Prostate gland (tissue), 2 donors: ENCODE measurements at regions not wholly inside any gene's neighbourhood (a gene's known extent, or its start where the extent isn't known, plus 50 kb on each side); places are given as distances from the start of the nearest gene placed in this dataset.

Source experiments
- DNase-seq: peaks from one replicate; pipeline ENCODE4 v3.0.0-alpha.2; 2019; ENCODE audit warnings: low spot score
- H3K27ac ChIP-seq, 2 donors: fragments of 200-600 bp; sonication (generic); 2 replicates each; pipeline ENCODE4 v1.5.1; 2017 to 2019
- H3K27me3 ChIP-seq: fragments of 200-600 bp; sonication (generic); replicated peaks from 2 replicates; pipeline ENCODE4 v1.5.1; 2019; ENCODE audit not compliant: insufficient read depth
- H3K36me3 ChIP-seq, 2 donors: fragments of 200-600 bp; sonication (generic); 1 replicate in 1 of 2; 2 replicates in 1 of 2; pipeline versions ENCODE4 v1.5.1 to v1.8.1; 2017 to 2019
- H3K4me1 ChIP-seq: fragments of 200-600 bp; sonication (generic); replicated peaks from 2 replicates; pipeline ENCODE4 v1.5.1; 2019
- H3K4me3 ChIP-seq, 2 donors: fragments of 200-600 bp; sonication (generic); 2 replicates each; pipeline ENCODE4 v1.5.1; 2017 to 2019
- H3K9me3 ChIP-seq: fragments of 200-600 bp; sonication (generic); 2 replicates; pipeline ENCODE4 v1.5.1; 2017
- POLR2A ChIP-seq: fragments of 450-650 bp; IDR thresholded peaks from one replicate; pipeline ENCODE4 v1.6.1; 2016; ENCODE audit warnings: antibody characterized with exemption, mild to moderate bottlenecking
- POLR2AphosphoS5 ChIP-seq: sonication (generic); formaldehyde crosslinking; IDR thresholded peaks from one replicate; pipeline ENCODE4 v1.6.1; 2017; ENCODE audit warnings: antibody characterized with exemption
- WGBS: methylation state at CpG from one replicate; pipeline ENCODE4 v1.1.5; 2018; 5-methylcytosine and 5-hydroxymethylcytosine counted together
- intact Hi-C: fragments of 100-400 bp; cut with DNase I; formaldehyde crosslinking; loops from one replicate; pipeline ENCODE4 v1.14.2; 2022
- TF ChIP-seq, protein P1 (sequence below), 4 experiments: fragments of 200-600 bp in 2 of 4; fragments of 450-650 bp in 2 of 4; sonication (generic) in 2 of 4; IDR thresholded peaks; 1 replicate in 3 of 4; 2 replicates in 1 of 4; pipeline ENCODE4 v1.5.1; 2016 to 2019; ENCODE audit warnings: antibody characterized with exemption in 4 of 4, mild to moderate bottlenecking in 2 of 4, moderate library complexity in 2 of 4

DNA sequence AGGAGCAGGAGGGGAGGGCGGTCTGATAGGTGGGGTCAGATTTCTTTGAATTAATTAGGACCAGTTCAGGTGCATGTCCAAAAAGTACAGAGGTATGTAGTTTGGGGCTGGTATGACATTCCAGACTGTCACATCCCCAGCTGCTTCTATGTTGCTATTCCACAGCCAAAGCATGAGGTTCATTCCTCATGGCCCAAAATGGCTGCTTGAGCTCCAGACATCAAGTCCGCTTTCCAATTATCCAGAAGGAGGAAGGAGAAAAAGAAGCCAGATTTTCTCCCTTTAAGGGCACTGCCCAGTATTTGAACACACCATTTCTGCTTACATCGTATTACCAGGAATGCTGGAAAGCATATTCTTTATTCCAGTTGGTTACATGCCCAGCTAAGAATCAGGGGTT is 58.0 kb upstream of the CD82 start:
- no peaks in the 10 kb centered on the region for H3K27me3 ChIP-seq
- DNase-seq: no peak
- H3K36me3 ChIP-seq: no peaks in the 10 kb centered on the region
- TF ChIP-seq, protein P1, sequence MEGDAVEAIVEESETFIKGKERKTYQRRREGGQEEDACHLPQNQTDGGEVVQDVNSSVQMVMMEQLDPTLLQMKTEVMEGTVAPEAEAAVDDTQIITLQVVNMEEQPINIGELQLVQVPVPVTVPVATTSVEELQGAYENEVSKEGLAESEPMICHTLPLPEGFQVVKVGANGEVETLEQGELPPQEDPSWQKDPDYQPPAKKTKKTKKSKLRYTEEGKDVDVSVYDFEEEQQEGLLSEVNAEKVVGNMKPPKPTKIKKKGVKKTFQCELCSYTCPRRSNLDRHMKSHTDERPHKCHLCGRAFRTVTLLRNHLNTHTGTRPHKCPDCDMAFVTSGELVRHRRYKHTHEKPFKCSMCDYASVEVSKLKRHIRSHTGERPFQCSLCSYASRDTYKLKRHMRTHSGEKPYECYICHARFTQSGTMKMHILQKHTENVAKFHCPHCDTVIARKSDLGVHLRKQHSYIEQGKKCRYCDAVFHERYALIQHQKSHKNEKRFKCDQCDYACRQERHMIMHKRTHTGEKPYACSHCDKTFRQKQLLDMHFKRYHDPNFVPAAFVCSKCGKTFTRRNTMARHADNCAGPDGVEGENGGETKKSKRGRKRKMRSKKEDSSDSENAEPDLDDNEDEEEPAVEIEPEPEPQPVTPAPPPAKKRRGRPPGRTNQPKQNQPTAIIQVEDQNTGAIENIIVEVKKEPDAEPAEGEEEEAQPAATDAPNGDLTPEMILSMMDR (IDR thresholded peaks at IDR 0.05): no peak
- TF ChIP-seq POLR2A (no peak), POLR2AphosphoS5 (no peak)
- no peaks in the 10 kb centered on the region for H3K4me1 ChIP-seq
- intact Hi-C loops: no loop called here
- no peak overlapping the region for H3K4me3 ChIP-seq
- H3K9me3 ChIP-seq: no peaks in the 10 kb centered on the region
- WGBS: 84% methylated on average over 3 of the region's 3 CpGs
- H3K27ac ChIP-seq: no peak overlapping the region

DNA sequence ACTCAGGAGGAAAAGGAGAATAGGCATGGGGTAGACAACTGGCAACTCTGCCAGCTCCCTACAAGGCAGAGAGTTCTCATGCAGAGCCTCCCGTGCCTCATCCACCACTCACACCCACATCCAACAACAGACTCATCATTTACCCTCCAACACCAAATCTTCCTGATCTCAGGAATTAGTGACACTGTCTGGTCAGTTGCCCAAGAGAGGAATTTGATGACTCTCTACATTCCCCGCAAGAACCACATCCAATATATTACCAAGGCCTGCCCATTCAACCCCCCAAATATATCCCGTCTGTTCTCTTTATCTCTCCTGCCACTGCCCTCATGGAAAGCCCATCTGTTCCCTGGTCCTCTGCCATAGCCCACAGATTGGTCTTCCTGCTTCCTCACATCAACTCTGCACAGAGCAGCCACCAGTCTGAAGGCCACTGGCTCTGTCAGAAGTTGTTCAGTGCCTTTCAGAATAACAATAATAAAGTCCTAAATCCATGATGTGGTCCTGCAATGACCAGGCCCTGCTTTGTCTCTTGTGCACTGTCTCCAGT is 57.5 kb upstream of the CD82 start:
- no peaks in the 10 kb centered on the region for H3K4me1 ChIP-seq
- intact Hi-C loops: no loop called here
- no peak for TF ChIP-seq POLR2A
- TF ChIP-seq, protein P1 (IDR thresholded peaks at IDR 0.05): no peak
- TF ChIP-seq POLR2AphosphoS5: no peak
- H3K36me3 ChIP-seq: no peaks in the 10 kb centered on the region
- no peaks in the 10 kb centered on the region for H3K27me3 ChIP-seq
- H3K4me3 ChIP-seq: no peak overlapping the region
- 95% methylated on average over 3 of the region's 3 CpGs for WGBS
- no peaks in the 10 kb centered on the region for H3K9me3 ChIP-seq
- no peak overlapping the region for H3K27ac ChIP-seq
- no peak for DNase-seq

DNA sequence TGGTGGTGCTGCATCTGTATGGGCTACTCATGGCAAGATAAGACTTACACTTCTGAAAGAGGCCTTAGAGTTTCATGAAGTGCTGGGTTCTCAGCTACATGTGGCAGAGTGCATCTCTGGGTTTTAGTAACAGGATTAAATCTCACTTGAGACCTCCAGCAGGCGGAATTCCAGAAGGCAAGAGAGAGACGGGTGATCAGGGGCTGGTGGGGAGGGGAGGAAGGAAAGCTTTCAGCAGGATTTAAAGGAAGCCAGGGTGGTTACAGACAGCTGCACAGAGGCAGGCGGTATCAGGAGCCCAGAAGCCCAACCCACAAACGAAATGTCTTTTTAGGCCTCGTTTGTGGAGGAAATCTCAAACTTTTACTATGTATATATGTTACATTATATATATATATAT is 56.2 kb upstream of the CD82 start:
- no peak for DNase-seq
- no peaks in the 10 kb centered on the region for H3K27me3 ChIP-seq
- H3K27ac ChIP-seq: no peak overlapping the region
- H3K9me3 ChIP-seq: no peaks in the 10 kb centered on the region
- H3K4me3 ChIP-seq: no peak overlapping the region
- intact Hi-C loops: no loop called here
- H3K4me1 ChIP-seq: no peaks in the 10 kb centered on the region
- TF ChIP-seq POLR2AphosphoS5 (no peak), POLR2A (no peak)
- TF ChIP-seq, protein P1 (IDR thresholded peaks at IDR 0.05): no peak
- no peaks in the 10 kb centered on the region for H3K36me3 ChIP-seq
- 63% methylated on average over 5 of the region's 5 CpGs for WGBS

DNA sequence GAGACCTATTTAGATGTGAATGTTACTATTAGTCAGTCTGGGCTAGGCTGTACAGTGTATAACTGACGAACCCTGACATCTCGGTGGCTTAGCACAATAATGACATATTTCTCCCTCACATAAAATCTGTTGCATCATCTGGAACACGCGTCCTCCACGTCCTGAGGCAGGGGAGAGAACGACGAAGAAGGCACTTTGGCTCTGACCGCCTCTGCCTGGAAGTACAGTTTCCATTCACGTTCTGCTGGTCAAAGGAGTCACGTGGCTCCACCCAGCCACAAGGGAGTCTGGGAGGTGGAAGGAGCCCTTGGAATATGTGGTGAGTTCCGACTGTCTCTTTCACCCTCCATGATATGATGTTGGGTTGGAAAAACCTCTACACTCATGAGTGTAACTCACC is 55.1 kb upstream of the CD82 start:
- Histone ChIP-seq H3K36me3 (no peaks in the 10 kb centered on the region), H3K4me3 (no peak overlapping the region), H3K4me1 (no peaks in the 10 kb centered on the region), H3K27ac (no peak overlapping the region), H3K27me3 (no peaks in the 10 kb centered on the region), H3K9me3 (no peaks in the 10 kb centered on the region)
- TF ChIP-seq, protein P1 (IDR thresholded peaks at IDR 0.05): no peak
- TF ChIP-seq POLR2AphosphoS5: no peak
- TF ChIP-seq POLR2A: no peak
- DNase-seq: no peak
- WGBS: 78% methylated on average over 11 of the region's 11 CpGs
- intact Hi-C loops: no loop called here

DNA sequence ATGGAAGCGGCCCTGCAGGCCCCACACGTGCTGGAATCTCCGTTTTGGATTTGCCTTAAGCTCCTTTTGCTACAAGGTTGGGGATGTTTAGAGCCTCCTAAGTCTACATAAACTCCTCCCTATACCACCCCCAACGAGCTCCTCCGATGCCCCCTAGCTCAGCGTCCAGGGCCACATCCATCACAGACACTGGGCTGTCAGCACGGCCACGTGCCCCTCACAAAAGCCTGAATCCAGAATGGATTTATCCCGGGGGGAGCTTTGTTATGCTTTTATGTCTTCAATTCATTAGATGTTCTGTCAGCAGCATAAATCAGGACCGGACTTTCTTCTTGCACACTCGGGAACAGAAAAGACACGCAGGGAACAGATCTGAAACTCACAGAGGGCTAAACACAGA is 52.6 kb upstream of the CD82 start:
- H3K9me3 ChIP-seq: no peaks in the 10 kb centered on the region
- 64% methylated on average over 12 of the region's 12 CpGs for WGBS
- H3K4me3 ChIP-seq: no peak overlapping the region
- TF ChIP-seq POLR2A (no peak), POLR2AphosphoS5 (no peak)
- TF ChIP-seq, protein P1 (IDR thresholded peaks at IDR 0.05): no peak
- intact Hi-C loops: no loop called here
- no peaks in the 10 kb centered on the region for H3K27me3 ChIP-seq
- no peaks in the 10 kb centered on the region for H3K36me3 ChIP-seq
- H3K4me1 ChIP-seq: no peaks in the 10 kb centered on the region
- no peak overlapping the region for H3K27ac ChIP-seq
- no peak for DNase-seq
